CD4-positive, alpha-beta T cell (primary cell): ENCODE measurements at regions not wholly inside any gene's neighbourhood (a gene's known extent, or its start where the extent isn't known, plus 50 kb on each side); places are given as distances from the start of the nearest gene placed in this dataset.
"Not testable (repeated sequence)": the region's sequence is repeated elsewhere in the genome, so short reads cannot be mapped to it uniquely, and the experiment has no call there.

ENCODE experiments used
- ATAC-seq: fragments of 200-7000 bp; cut with Tn5 transposase; one replicate; pipeline ENCODE4 v1.10.0; 2022; ENCODE audit warnings: mild to moderate bottlenecking; ENCODE audit not compliant: poor library complexity
- CTCF ChIA-PET: fragments of 350-600 bp; sonication (Branson Sonifier 250); formaldehyde crosslinking; loops from one replicate; lab custom pipeline; 2021; ENCODE audit warnings: antibody characterized with exemption, inconsistent platforms; lab: Charles Lee
- POLR2A ChIA-PET: fragments of 350-600 bp; sonication (Branson Sonifier 250); formaldehyde crosslinking; loops from one replicate; lab custom pipeline; 2021; ENCODE audit warnings: antibody characterized with exemption, inconsistent platforms; lab: Charles Lee
- DNase-seq, 14 experiments: peaks; one replicate each; pipeline ENCODE4 v3.0.0-alpha.2; 2013 to 2020; ENCODE audit warnings: mixed read lengths in 2 of 14
- H3K27ac ChIP-seq, 2 donors: one replicate each; pipeline versions ENCODE4 v1.5.1 to v1.7.0; 2013; ENCODE audit warnings: low read length in 2 of 2, low read depth in 1 of 2, mild to moderate bottlenecking in 1 of 2
- H3K27me3 ChIP-seq, 2 experiments: 1 replicate in 1 of 2; 2 replicates in 1 of 2; pipeline versions ENCODE4 v1.6.1 to v1.7.0; 2013; ENCODE audit warnings: low read length in 2 of 2, control low read depth in 1 of 2, mild to moderate bottlenecking in 1 of 2, moderate library complexity in 1 of 2; ENCODE audit not compliant: insufficient read depth in 2 of 2, control insufficient read depth in 1 of 2
- H3K36me3 ChIP-seq: one replicate; pipeline ENCODE4 v1.6.1; 2013; ENCODE audit warnings: low read length, control low read depth; ENCODE audit not compliant: insufficient read depth
- H3K4me1 ChIP-seq: one replicate; pipeline ENCODE4 v1.6.1; 2013; ENCODE audit warnings: low read length, control low read depth; ENCODE audit not compliant: insufficient read depth
- H3K4me3 ChIP-seq: one replicate; pipeline ENCODE4 v1.5.1; 2013; ENCODE audit warnings: mild to moderate bottlenecking, low read length, moderate library complexity
- H3K9me3 ChIP-seq, 2 experiments: 1 replicate in 1 of 2; 2 replicates in 1 of 2; pipeline versions ENCODE4 v1.6.1 to v1.7.0; 2013; ENCODE audit warnings: low read length in 2 of 2, mild to moderate bottlenecking in 2 of 2, control low read depth in 1 of 2, moderate library complexity in 1 of 2; ENCODE audit not compliant: control insufficient read depth in 1 of 2, insufficient read depth in 1 of 2
- H3K27ac Mint-ChIP-seq: one replicate; pipeline ENCODE4 v1.8.0; 2020; ENCODE audit warnings: mixed read lengths
- H3K27me3 Mint-ChIP-seq: one replicate; pipeline ENCODE4 v1.8.0; 2021; ENCODE audit warnings: mixed read lengths
- H3K36me3 Mint-ChIP-seq: one replicate; pipeline ENCODE4 v1.8.0; 2021; ENCODE audit warnings: low read depth, mixed read lengths
- H3K4me1 Mint-ChIP-seq: one replicate; pipeline ENCODE4 v1.8.0; 2021; ENCODE audit warnings: low read depth, mixed read lengths
- H3K4me3 Mint-ChIP-seq: one replicate; pipeline ENCODE4 v1.8.0; 2020; ENCODE audit warnings: mild to moderate bottlenecking, mixed read lengths
- H3K9me3 Mint-ChIP-seq: one replicate; pipeline ENCODE4 v1.8.0; 2020; ENCODE audit warnings: mixed read lengths
- CTCF ChIP-seq: fragments of 200-600 bp; IDR thresholded peaks from one replicate; pipeline ENCODE4 v1.8.0; 2022; ENCODE audit warnings: antibody characterized with exemption, mild to moderate bottlenecking
- intact Hi-C, 2 experiments: fragments of 100-400 bp; cut with DNase I in 1 of 2; cut with micrococcal nuclease in 1 of 2; formaldehyde crosslinking; loops; one replicate each; pipeline versions ENCODE4 v1.15.1 to v1.9.0; 2023 to 2025; cut with DNase I, micrococcal nuclease

GRCh38 chr6:139446138-139446715, 71.8 kb upstream of the CITED2 start:
- Mint-ChIP-seq H3K27me3 (no peaks in the 10 kb centered on the region), H3K27ac (no peak overlapping the region), H3K36me3 (no peaks in the 10 kb centered on the region), H3K4me3 (no peak overlapping the region), H3K4me1 (no peaks in the 10 kb centered on the region), H3K9me3 (no peaks in the 10 kb centered on the region)
- TF ChIP-seq CTCF: no peak
- no peaks in the 10 kb centered on the region for H3K36me3 ChIP-seq
- no peak overlapping the region for H3K4me3 ChIP-seq
- no peaks in the 10 kb centered on the region for H3K27me3 ChIP-seq
- ChIA-PET CTCF (no interaction called here), POLR2A (interaction anchor here (0.6 kb wide), 1 partner anchor 427 kb away, joined by 3 read pairs; no protein-coding TSS in a partner anchor)
- ATAC-seq (no peak), DNase-seq (no peak)
- H3K9me3 ChIP-seq: no peaks in the 10 kb centered on the region
- no peaks in the 10 kb centered on the region for H3K4me1 ChIP-seq
- no peak overlapping the region for H3K27ac ChIP-seq
- intact Hi-C loops: no loop called here

GRCh38 chr6:139444273-139444787, 69.9 kb upstream of the CITED2 start:
- CTCF ChIA-PET, H3K27ac ChIP-seq, H3K27me3 Mint-ChIP-seq, H3K4me3 ChIP-seq, POLR2A ChIA-PET, ATAC-seq, H3K9me3 ChIP-seq, H3K27ac Mint-ChIP-seq, H3K36me3 Mint-ChIP-seq, H3K36me3 ChIP-seq, H3K9me3 Mint-ChIP-seq, intact Hi-C loops, H3K4me1 Mint-ChIP-seq, H3K27me3 ChIP-seq, DNase-seq, H3K4me1 ChIP-seq, H3K4me3 Mint-ChIP-seq: not testable (repeated sequence)

- POLR2A ChIA-PET: no interaction called here
- no peak overlapping the region for H3K4me3 Mint-ChIP-seq
- H3K9me3 ChIP-seq: no peaks in the 10 kb centered on the region
- intact Hi-C loops: no loop called here
- H3K27me3 ChIP-seq: no peaks in the 10 kb centered on the region
- no peak for DNase-seq
- H3K36me3 Mint-ChIP-seq: no peaks in the 10 kb centered on the region
- H3K27me3 Mint-ChIP-seq: no peaks in the 10 kb centered on the region
- TF ChIP-seq CTCF: no peak
- H3K4me1 ChIP-seq: no peaks in the 10 kb centered on the region
- no peaks in the 10 kb centered on the region for H3K36me3 ChIP-seq
- H3K9me3 Mint-ChIP-seq: no peaks in the 10 kb centered on the region
- no peak overlapping the region for H3K4me3 ChIP-seq
- CTCF ChIA-PET: no interaction called here
- no peak overlapping the region for H3K27ac Mint-ChIP-seq
- no peak overlapping the region for H3K27ac ChIP-seq
- H3K4me1 Mint-ChIP-seq: no peaks in the 10 kb centered on the region
- no peak for ATAC-seq
These were observed 69.0 kb upstream of the CITED2 start for GRCh38 chr6:139443231-139444112.
